Suprapubic skin (tissue), 4 donors: ENCODE measurements at regions not wholly inside any gene's neighbourhood (a gene's known extent, or its start where the extent isn't known, plus 50 kb on each side); places are given as distances from the start of the nearest gene placed in this dataset.

Experiments used
- CTCF ChIP-seq, 2 donors: fragments of 200-600 bp in 1 of 2; fragments of 450-650 bp in 1 of 2; sonication (generic) in 1 of 2; IDR thresholded peaks; one replicate each; pipeline ENCODE4 v1.5.1; 2016 to 2019; ENCODE audit warnings: antibody characterized with exemption in 2 of 2, mild to moderate bottlenecking in 1 of 2, moderate library complexity in 1 of 2
- EP300 ChIP-seq: sonication (generic); formaldehyde crosslinking; IDR thresholded peaks from one replicate; pipeline ENCODE4 v1.6.1; 2017; ENCODE audit warnings: antibody characterized with exemption
- POLR2AphosphoS5 ChIP-seq, 3 donors: sonication (generic); formaldehyde crosslinking; IDR thresholded peaks; one replicate each; pipeline ENCODE4 v1.6.1; 2017; ENCODE audit warnings: antibody characterized with exemption in 3 of 3

- TF ChIP-seq POLR2AphosphoS5 (IDR thresholded peaks at IDR 0.05), result no peak
- TF ChIP-seq CTCF (IDR thresholded peaks at IDR 0.05), result no peak
- TF ChIP-seq EP300, result no peak
Measured at GRCh38 chr2:10513201-10513600, 65.1 kb upstream of the ODC1 start.
